Keratinocyte (primary cell): ENCODE measurements at regions not wholly inside any gene's neighbourhood (a gene's known extent, or its start where the extent isn't known, plus 50 kb on each side); places are given as distances from the start of the nearest gene placed in this dataset.

Source experiments
- DNase-seq: peaks from one replicate; pipeline ENCODE4 v3.0.0-alpha.2; 2011; ENCODE audit warnings: low read depth, missing footprints, low spot score
- FAIRE-seq: peaks from 2 replicates; lab custom pipeline; 2011; peaks lifted over from hg19 to GRCh38; lab: Jason Lieb, UNC
- H2AFZ ChIP-seq: 2 replicates; pipeline ENCODE4 v1.6.0; 2012; ENCODE audit warnings: low read length, control low read depth, inconsistent platforms; ENCODE audit not compliant: control insufficient read depth
- H3K27ac ChIP-seq: 2 replicates; pipeline ENCODE4 v1.5.1; 2011; ENCODE audit warnings: low read length; ENCODE audit not compliant: control insufficient read depth, insufficient read depth
- H3K27me3 ChIP-seq: 3 replicates; pipeline ENCODE4 v1.6.0; 2011; ENCODE audit warnings: low read length; ENCODE audit not compliant: control insufficient read depth, insufficient read depth; ENCODE audit errors: extremely low read depth
- H3K36me3 ChIP-seq, 2 experiments: 2 replicates in 1 of 2; 3 replicates in 1 of 2; pipeline ENCODE4 v1.5.1; 2011; ENCODE audit warnings: low read length in 2 of 2, mild to moderate bottlenecking in 1 of 2; ENCODE audit not compliant: control insufficient read depth in 2 of 2, insufficient read depth in 2 of 2; ENCODE audit errors: extremely low read depth in 1 of 2
- H3K4me1 ChIP-seq: 3 replicates; pipeline ENCODE4 v1.5.1; 2011; ENCODE audit warnings: low read length; ENCODE audit not compliant: control insufficient read depth, insufficient read depth; ENCODE audit errors: extremely low read depth
- H3K4me2 ChIP-seq: 3 replicates; pipeline ENCODE4 v1.6.0; 2011; ENCODE audit warnings: low read depth, low read length; ENCODE audit not compliant: control insufficient read depth, insufficient read depth; ENCODE audit errors: extremely low read depth
- H3K4me3 ChIP-seq, 3 experiments: fragments of 200-600 bp in 1 of 3; sonication (generic) in 1 of 3; 2 replicates in 2 of 3; 3 replicates in 1 of 3; pipeline ENCODE4 v1.5.1; 2011 to 2016; ENCODE audit warnings: low read length in 3 of 3, mild to moderate bottlenecking in 3 of 3, control low read depth in 2 of 3, inconsistent platforms in 1 of 3, low read depth in 1 of 3, mixed read lengths in 1 of 3, mixed run types in 1 of 3, moderate library complexity in 1 of 3; ENCODE audit not compliant: control insufficient read depth in 2 of 3, insufficient read depth in 2 of 3; ENCODE audit errors: extremely low read depth in 1 of 3
- H3K79me2 ChIP-seq: 2 replicates; pipeline ENCODE4 v1.6.0; 2012; ENCODE audit warnings: low read length; ENCODE audit not compliant: control insufficient read depth, insufficient read depth
- H3K9ac ChIP-seq: 3 replicates; pipeline ENCODE4 v1.6.0; 2011; ENCODE audit warnings: low read length; ENCODE audit not compliant: control insufficient read depth, insufficient read depth; ENCODE audit errors: extremely low read depth
- H3K9me1 ChIP-seq: 3 replicates; pipeline ENCODE4 v1.6.0; 2011; ENCODE audit warnings: low read length; ENCODE audit not compliant: control insufficient read depth, insufficient read depth; ENCODE audit errors: extremely low read depth
- H3K9me3 ChIP-seq: 2 replicates; pipeline ENCODE4 v1.5.1; 2012; ENCODE audit warnings: low read depth, low read length; ENCODE audit not compliant: control insufficient read depth
- H4K20me1 ChIP-seq: 3 replicates; pipeline ENCODE4 v1.6.0; 2011; ENCODE audit warnings: low read length; ENCODE audit not compliant: control insufficient read depth, insufficient read depth; ENCODE audit errors: extremely low read depth
- EZH2 ChIP-seq: IDR thresholded peaks from one replicate; pipeline ENCODE4 v1.6.1; 2012; ENCODE audit warnings: inconsistent platforms, mild to moderate bottlenecking, low read length, moderate library complexity
- dilution Hi-C: fragments of 300-500 bp; cut with MboI; formaldehyde crosslinking; loops from one replicate; pipeline ENCODE4 v1.7.0; 2020; ENCODE audit warnings: low sequenced_read_pairs; ENCODE audit not compliant: extremely low pct_ligation_motif_present
- TF ChIP-seq, protein P1 (sequence below), 3 experiments: IDR thresholded peaks in 1 of 3; conservative IDR thresholded peaks in 1 of 3; optimal IDR thresholded peaks in 1 of 3; 2 replicates in 2 of 3; 3 replicates in 1 of 3; pipeline versions ENCODE3 to v1.5.1; 2011; ENCODE audit warnings: low read length in 3 of 3, mild to moderate bottlenecking in 3 of 3, moderate library complexity in 2 of 3, control low read depth in 1 of 3, inconsistent platforms in 1 of 3; ENCODE audit not compliant: insufficient read depth in 2 of 3; ENCODE audit errors: extremely low read depth in 1 of 3

DNA sequence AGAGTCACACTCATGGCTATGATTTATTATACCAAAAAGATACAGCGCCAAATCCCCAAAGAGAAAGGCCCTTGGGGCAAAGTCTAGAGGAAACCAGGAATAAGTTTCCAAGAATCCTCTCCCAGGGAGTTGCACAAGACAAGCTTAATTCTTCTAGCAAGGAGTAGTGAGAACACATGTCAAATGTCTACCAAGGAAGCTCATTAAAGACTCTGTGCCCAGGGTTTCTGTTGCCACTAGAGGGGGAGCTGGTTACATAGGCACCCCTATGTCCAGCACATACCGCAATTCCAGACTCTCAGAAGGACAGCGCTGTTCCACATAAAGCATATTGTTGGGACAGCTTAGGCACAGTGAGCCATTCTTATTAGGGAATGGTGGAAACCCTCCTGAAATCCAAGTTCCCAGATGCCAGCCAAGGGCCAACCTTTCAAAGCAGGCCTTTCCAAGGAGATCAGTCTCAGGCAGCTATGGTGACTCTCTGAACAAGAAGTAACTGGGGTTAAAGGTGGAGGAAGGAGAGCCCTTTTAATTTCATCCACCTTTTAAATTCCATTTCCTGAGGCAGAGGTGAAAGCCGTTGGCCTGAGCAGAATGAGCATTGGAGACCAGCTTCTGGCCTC, 194.2 kb downstream of the UACA start:
- no peak overlapping the region for H3K4me2 ChIP-seq

DNA sequence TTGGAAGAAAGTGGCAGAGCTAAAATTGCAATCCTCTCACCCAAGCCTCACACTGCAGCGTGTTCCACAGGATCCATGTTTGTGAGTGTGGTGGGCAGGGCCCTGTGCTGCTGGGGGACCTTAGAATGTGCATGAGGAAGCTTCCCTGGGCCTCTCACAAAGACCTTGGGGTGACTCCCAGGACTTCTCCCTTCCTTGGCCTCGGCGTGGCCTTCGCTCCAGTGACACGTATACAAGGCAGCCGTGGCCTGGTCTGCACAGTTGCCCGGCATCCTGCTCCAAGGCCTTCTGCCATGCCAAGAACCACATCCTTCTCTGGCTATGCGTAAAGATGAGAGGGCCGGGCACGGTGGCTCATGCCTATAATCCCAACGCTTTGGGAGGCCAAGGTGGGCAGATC, 196.4 kb downstream of the UACA start:
- Histone ChIP-seq H3K9ac (no peak overlapping the region), H3K4me2 (no peak overlapping the region), H3K27ac (no peak overlapping the region), H4K20me1 (no peaks in the 10 kb centered on the region), H3K36me3 (no peaks in the 10 kb centered on the region), H3K9me1 (no peaks in the 10 kb centered on the region), H3K27me3 (peaks cover 21% of the 10 kb centered on the region), H3K79me2 (no peaks in the 10 kb centered on the region), H2AFZ (no peak overlapping the region), H3K4me1 (no peaks in the 10 kb centered on the region), H3K9me3 (no peaks in the 10 kb centered on the region), H3K4me3 (no peak overlapping the region)
- no peak for FAIRE-seq
- no peak for DNase-seq
- dilution Hi-C loops = no loop called here
- TF ChIP-seq EZH2 = no peak
- TF ChIP-seq, protein P1, sequence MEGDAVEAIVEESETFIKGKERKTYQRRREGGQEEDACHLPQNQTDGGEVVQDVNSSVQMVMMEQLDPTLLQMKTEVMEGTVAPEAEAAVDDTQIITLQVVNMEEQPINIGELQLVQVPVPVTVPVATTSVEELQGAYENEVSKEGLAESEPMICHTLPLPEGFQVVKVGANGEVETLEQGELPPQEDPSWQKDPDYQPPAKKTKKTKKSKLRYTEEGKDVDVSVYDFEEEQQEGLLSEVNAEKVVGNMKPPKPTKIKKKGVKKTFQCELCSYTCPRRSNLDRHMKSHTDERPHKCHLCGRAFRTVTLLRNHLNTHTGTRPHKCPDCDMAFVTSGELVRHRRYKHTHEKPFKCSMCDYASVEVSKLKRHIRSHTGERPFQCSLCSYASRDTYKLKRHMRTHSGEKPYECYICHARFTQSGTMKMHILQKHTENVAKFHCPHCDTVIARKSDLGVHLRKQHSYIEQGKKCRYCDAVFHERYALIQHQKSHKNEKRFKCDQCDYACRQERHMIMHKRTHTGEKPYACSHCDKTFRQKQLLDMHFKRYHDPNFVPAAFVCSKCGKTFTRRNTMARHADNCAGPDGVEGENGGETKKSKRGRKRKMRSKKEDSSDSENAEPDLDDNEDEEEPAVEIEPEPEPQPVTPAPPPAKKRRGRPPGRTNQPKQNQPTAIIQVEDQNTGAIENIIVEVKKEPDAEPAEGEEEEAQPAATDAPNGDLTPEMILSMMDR (optimal IDR thresholded peaks at IDR 0.05 in 1 of 3, IDR thresholded peaks at IDR 0.05 in 1 of 3, conservative IDR thresholded peaks at IDR 0.05 in 1 of 3; ENCODE audit: extremely low read depth in 1 of 3, insufficient read depth in 2 of 3, low read length in 3 of 3) = no peak

More for the DNA sequence above, 194.2 kb downstream of the UACA start:
- Histone ChIP-seq H3K9me1 (no peaks in the 10 kb centered on the region), H4K20me1 (no peaks in the 10 kb centered on the region), H3K9ac (no peak overlapping the region), H3K27ac (no peak overlapping the region), H3K36me3 (no peaks in the 10 kb centered on the region), H3K79me2 (no peaks in the 10 kb centered on the region), H2AFZ (no peak overlapping the region), H3K9me3 (no peaks in the 10 kb centered on the region), H3K4me3 (no peak overlapping the region), H3K27me3 (peaks cover 17% of the 10 kb centered on the region), H3K4me1 (no peaks in the 10 kb centered on the region)
- FAIRE-seq = no peak
- TF ChIP-seq, protein P1 (optimal IDR thresholded peaks at IDR 0.05 in 1 of 3, IDR thresholded peaks at IDR 0.05 in 1 of 3, conservative IDR thresholded peaks at IDR 0.05 in 1 of 3; ENCODE audit: extremely low read depth in 1 of 3, insufficient read depth in 2 of 3, low read length in 3 of 3) = peak in 2 of 3 experiments; percentile 29 to 44
- TF ChIP-seq EZH2 = no peak
- dilution Hi-C loops = no loop called here
- DNase-seq = no peak
